GM04503 (cell line): ENCODE measurements at regions not wholly inside any gene's neighbourhood (a gene's known extent, or its start where the extent isn't known, plus 50 kb on each side); places are given as distances from the start of the nearest gene placed in this dataset.

ENCODE experiments used
- DNase-seq: peaks from one replicate; pipeline ENCODE4 v3.0.0-alpha.2; 2012; ENCODE audit warnings: low read depth

- no peak for DNase-seq
Observed at GRCh38 chr21:38556390-38556789, 58.1 kb upstream of the ERG start.

DNA sequence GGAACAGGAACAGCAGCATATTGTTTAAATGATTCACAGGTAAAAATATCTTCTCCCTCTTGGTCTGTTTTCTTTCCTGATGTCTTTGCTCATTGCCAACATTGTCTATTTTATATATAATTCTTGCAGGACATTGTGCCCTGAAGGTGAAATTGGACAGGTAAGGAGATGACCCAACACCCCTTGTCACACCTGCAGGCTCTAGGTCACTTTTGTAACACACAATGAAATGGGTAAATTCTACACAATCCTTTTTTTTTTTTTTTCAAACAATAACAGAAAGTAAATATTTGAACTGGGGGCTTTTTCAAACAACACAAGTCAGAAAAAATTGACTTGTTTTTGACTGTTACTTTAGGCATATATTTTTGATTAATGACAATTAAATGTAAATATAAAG is 62.9 kb upstream of the ERG start:
- no peak for DNase-seq

- no peak for DNase-seq
Observed at GRCh38 chr21:38561613-38562581, 63.6 kb upstream of the ERG start.

DNA sequence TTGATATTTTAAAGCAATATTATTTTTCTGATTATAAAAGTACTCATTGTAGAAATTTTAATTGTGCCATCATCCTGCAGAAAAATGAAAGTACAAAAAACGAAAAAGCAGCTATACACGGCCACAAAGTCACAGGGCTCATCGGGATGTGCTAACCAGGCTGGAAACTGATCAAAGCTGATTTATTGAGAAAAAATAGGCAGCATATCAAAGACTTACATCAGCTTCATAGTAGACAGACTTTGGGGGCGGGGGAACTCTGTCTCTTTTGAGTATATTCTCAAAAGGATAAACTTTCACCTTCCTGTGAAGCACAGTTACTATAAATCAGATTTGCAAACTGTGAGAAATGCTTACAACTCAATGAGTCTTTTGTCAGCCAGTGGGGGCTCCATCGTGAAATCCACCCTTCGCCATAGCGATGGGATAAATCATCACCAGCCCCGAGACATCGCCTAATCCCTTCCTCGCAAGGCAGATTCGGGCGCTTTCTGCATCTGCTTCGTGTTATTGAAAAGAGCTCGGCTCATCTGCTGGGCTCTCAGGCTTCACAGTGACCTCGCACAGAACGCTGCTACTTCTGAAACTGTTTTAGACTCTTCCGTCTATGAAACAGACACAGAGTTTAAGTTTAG is 69.2 kb upstream of the ERG start:
- DNase-seq: peak; percentile 5

DNA sequence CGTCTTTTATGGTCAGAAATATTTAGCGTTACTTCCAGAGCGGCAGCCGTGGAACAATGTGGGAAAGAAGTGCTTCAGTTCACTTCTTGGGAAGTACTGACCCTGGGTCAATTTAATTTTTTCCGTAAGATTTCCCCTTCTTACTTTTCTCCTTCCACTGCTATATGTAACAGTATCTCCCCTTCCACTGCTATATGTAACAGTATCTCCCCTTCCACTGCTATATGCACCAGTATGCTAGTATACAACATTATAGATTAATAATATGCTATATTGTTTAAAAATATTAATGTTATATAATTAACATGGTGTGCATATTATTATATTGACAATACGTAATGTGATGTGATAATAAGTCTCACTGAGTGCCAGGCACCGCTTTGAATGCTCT is 69.7 kb upstream of the ERG start:
- DNase-seq: no peak

DNA sequence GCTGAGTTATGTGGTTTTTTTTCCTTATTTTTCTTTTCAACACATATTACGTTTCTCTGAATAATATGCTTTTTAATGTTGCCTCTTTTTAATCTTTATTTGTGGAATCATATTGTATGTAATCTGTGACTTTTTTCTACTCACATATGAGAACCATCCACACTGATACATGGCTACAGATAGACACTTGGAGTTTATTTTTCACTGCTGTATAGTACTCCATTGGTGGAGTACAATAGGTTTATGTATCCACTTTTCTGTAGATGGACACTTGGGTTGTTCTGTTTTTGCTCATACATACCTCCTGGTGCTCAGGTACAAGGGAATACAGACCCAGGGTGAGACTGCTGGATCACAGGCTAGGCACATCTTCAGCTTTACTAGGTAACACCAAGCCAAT is 71.5 kb upstream of the ERG start:
- no peak for DNase-seq

GRCh38 chr21:38570596-38570995 is 72.3 kb upstream of the ERG start:
- DNase-seq: no peak

DNA sequence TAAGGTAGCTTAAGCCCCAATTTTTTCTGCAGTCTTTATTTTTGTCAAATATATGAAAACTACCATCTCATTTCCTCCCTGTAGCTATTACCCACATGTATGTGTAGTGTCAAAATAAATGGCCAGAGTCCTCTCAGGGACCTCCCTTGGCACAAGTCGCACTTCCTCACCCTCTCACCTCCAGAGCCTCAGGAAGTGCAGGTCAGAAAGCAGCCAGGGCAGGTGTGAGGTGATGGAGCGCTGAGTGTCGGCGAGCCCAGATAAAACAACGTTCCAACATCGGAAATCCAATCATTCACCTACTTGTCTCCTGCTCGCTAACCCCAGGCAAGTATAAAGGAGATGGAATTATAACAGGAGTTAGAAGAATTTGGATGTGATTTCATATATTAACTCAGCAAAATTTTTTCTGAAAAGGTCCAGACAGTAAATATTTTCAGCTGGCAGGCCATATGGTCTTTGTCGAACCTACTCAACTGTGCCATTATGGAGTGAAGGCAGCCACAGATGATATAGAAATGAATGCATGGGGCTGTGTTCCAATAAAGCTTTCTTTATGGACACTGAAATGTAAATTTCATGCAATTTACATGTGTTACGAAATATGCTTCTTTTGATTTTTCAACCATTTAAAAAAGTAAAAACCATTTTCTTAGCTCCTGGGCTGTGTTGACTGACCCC is 76.8 kb upstream of the ERG start:
- no peak for DNase-seq

DNA sequence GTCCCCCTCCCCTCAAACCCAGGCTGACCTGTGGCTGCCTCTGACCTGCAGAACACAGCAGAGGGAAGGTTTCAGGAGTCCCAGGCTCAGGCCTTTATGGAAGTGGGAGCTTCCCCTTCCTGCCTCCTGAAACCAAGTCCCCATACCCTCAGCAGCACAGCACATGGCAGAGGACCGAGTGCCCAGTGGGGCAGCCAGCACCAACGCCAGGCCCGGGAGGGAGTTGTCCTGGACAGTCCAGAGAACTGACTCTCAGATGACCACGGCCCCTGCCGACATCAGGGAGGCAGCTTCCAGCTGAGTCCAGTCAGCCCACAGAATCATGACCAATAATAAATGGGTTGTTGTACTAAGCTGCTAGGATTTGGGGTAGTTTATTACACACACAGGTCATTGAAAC is 79.6 kb upstream of the ERG start:
- DNase-seq: no peak

DNA sequence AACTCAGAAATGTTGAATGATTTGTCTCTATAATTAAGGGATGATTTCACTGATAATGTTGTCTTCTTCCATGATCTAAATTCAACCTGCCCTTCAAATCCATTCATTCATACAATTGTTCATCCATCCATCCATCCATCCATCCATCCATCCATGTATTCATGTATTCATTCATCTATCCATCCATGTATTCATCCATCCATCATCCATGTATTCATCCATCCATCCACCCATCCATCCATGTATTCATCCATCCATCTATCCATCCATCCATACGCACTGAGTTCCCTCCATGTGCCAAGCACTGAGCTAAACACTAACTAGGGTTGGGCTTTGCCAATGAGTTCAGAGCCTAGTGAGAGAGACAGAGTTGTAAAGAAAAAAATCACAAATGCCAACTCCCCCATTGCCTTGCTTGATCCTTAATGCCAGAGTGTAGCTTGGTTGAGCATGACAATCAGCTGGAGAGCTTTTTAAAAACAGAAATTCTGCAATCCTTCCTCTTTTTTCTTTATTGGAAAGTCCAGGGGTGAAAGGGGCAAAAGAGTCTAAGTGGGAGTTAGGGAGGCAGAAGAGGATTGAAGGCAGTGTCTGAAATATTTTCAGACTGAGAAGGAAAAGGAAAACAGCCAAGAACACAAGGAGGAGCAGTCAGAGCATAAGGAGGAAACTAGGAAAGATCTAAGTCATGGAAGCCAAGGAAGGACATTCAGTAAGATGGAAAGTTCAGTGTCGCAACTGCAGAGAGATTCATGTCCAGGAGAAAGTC is 92.4 kb upstream of the ERG start:
- DNase-seq: no peak

GRCh38 chr21:38591218-38591537 is 92.9 kb upstream of the ERG start:
- DNase-seq: no peak

DNA sequence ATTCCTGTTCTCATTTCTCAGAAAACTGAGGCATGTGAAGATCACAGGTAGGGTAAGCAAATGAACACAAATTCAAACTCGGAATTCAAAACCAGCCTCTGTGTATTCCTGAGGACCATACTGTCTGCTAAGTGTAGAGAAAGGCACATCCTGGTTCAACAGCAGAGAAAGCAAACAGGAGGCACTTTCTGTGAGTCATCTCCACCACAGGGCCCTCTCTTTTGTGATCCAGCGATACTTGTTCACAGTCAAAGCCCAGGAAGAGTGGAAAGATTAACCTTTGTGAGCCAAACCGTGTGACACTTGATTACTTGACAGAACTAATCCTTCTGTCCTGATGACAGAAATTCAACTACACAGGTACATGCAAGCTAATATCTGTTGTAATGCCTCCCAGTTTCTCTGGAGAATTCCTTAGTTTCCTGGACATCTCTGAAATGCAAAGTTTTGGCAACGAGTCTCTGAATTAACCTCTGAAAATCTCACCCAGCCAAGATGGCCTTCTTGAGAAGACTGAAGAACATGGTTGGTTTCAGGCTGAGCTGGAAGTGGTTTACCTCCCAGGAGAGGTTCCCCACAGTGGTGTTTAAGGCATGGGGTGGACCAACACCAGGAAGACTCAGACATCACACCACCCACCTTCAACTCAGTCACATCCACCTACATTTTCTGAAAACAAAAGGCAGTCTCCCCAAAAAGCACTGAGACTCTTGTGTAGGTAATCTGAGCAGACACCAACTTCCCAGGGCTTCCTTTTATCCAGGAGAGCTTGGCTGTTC is 98.2 kb upstream of the ERG start:
- no peak for DNase-seq

- DNase-seq: no peak
Observed at GRCh38 chr21:38597421-38597820, 99.1 kb upstream of the ERG start.

DNA sequence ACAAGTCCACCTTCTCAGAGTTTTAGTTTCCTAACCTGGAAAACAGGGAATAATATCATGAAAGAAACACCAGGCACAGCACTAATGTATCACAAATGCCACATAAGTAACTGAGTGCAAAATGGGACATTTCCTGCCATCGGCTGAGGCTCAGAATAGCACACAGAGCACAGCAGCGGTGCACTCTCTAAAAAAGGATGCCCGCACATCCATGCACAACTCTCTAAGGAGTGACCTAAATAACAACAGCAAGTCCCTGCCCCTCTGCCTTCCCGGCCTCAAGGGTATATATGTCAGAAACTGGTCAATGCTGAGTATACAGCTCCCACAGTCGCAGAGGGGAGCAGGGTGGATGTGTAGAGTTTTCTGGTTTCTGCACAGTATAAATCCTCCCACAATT is 100.1 kb upstream of the ERG start:
- DNase-seq: no peak

DNA sequence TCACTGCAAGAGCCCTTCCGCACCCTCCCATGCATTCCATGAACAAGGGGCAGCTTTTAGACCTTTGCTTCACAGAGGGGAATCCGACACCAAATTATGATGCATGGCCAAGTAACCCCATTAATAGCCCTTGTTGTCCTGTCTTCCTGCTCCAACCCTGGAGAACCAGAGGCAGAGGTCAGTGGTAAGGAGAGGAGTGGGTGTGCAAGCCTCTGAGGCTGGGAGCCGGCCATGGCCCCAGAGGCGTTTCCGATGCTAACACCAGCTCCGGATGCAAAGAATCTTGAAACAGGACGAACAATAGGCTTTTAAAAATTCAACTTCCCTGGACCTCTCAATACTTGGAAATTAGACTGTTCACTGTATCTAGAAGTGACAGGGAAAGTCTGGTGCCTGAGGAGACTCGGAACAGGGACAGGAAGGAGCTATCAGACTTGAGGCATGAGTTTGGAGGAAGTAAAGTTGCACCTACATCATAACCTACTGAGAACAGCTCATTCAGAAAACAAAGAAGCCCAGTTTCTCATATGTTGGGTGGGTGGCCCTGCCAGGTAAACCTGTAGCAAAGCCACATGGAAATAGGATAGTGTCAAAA is 101.2 kb upstream of the ERG start:
- no peak for DNase-seq

GRCh38 chr21:38600106-38600505 is 101.8 kb upstream of the ERG start:
- no peak for DNase-seq

GRCh38 chr21:38605236-38605635 is 107.0 kb upstream of the ERG start:
- DNase-seq: no peak

DNA sequence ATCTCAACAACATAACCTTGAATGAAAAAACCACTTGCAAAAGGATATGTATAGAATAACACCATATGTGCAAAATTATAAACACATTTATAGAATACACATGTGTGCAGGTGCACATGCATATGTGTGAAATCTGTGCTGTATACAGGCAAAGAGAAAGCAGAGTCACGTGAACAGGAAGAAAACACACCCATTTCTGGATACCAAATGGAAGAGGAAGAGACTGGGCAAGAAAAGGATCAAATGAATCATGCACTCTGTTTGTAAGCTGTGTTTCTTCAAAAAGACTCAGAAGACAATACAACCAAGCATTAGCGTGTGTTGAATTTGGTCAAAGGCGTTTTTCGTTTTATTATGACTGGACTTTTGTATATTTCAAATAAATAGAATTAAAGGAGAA is 111.3 kb upstream of the ERG start:
- no peak for DNase-seq

- DNase-seq: no peak
Observed at GRCh38 chr21:38610623-38611251, 112.5 kb upstream of the ERG start.

DNA sequence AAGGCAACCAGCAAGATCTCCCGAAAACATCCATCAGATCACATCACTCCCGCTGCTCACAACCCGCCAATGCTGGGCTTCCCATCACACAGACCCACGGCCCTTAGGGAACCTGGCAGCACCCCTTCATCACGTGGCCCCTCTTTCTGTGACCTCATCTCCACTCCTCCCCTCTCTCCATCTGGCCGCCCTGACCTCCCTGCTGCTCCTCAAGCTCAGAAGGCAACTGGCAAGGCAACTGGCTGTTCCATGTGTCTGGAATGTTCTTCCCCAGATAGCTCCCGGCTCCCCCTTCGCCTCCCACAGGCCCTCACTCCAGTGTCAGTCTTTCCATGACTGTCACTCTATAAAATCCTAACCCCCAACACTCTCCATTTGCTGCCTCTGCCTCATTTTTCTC is 113.0 kb upstream of the ERG start:
- DNase-seq: no peak

GRCh38 chr21:38613686-38614085 is 115.4 kb upstream of the ERG start:
- no peak for DNase-seq
